ENCODE measurements at regions not wholly inside any gene's neighbourhood (a gene's known extent, or its start where the extent isn't known, plus 50 kb on each side); places are given as distances from the start of the nearest gene placed in this dataset.
A peak's percentile ranks its signal among the peaks of the same experiment; 100 is the strongest.

GRCh38 chr16:73956587-73957494 lies 339.8 kb upstream of the PSMD7 start:
- Histone ChIP-seq H3K4me1 (ENCODE audit: control insufficient read depth in 1 of 2, insufficient read depth in 2 of 2, low read length in 2 of 2) (no peaks in the 10 kb centered on the region), H3K36me3 (ENCODE audit: control insufficient read depth in 1 of 2, insufficient read depth in 2 of 2, low read length in 2 of 2) (no peaks in the 10 kb centered on the region), H3K9me2 (ENCODE audit: insufficient read depth) (no peaks in the 10 kb centered on the region), H3K27me3 (ENCODE audit: insufficient read depth, low read length) (peaks cover 32% of the 10 kb centered on the region; the same call in 1 of the 2 replicates), H3K27ac (ENCODE audit: low read depth, low read length) (no peak overlapping the region), H3K9ac (ENCODE audit: low read length) (no peak overlapping the region), H3K9me3 (ENCODE audit: control insufficient read depth in 1 of 2, insufficient read depth in 1 of 2, low read depth in 1 of 2, low read length in 2 of 2) (no peaks in the 10 kb centered on the region), H4K20me1 (ENCODE audit: insufficient read depth) (no peaks in the 10 kb centered on the region), H3K79me2 (ENCODE audit: insufficient read depth, low read length) (no peaks in the 10 kb centered on the region), H2AFZ (ENCODE audit: low read depth, low read length, poor library complexity, severe bottlenecking) (no peak overlapping the region), H3K4me2 (ENCODE audit: low read length) (no peak overlapping the region), H3K4me3 (replicated peaks in 1 of 2; ENCODE audit: low read depth in 1 of 2, low read length in 2 of 2) (no peak overlapping the region)
- DNase-seq (ENCODE audit: low read depth, low spot score): peak; percentile 32
- no TSS peak for BruUV-seq (replicated peaks)
- peak; percentile 71 for ATAC-seq
- POLR2A ChIA-PET: no interaction called here
- CTCF ChIA-PET: interaction anchor here (0.6 to 2.7 kb wide), 12 partner anchors 10 to 1712 kb away, joined by 3 to 7 read pairs (median 4); no protein-coding TSS in a partner anchor
- RAD21 ChIA-PET (ENCODE audit: low non-redundant PET in 1 of 2, low total read pairs in 2 of 2, uncharacterized antibody in 2 of 2, unreplicated experiment in 2 of 2): no interaction called here
- peak; percentile 53 to 87 (median 82); a peak in 5 of 6 replicates for TF ChIP-seq CTCF (IDR thresholded peaks at IDR 0.05 in 2 of 3, conservative IDR thresholded peaks at IDR 0.05 in 1 of 3; ENCODE audit: borderline replicate concordance in 1 of 3, insufficient read depth in 1 of 3, low read depth in 2 of 3, low read length in 2 of 3)
- TF ChIP-seq RAD21 (IDR thresholded peaks at IDR 0.05; ENCODE audit: low read depth): peak; percentile 66
- TF ChIP-seq SP1 (IDR thresholded peaks at IDR 0.05; ENCODE audit: low read depth): no peak
- intact Hi-C loops (cut with micrococcal nuclease): loop anchor here (1.0 to 10.0 kb wide), 4 partner anchors 242 to 1452 kb away; no protein-coding TSS in a partner anchor

- DNase-seq (ENCODE audit: low read depth, low spot score): no peak
- Histone ChIP-seq H3K9ac (ENCODE audit: low read length) (no peak overlapping the region), H3K36me3 (ENCODE audit: control insufficient read depth in 1 of 2, insufficient read depth in 2 of 2, low read length in 2 of 2) (no peaks in the 10 kb centered on the region), H2AFZ (ENCODE audit: low read depth, low read length, poor library complexity, severe bottlenecking) (no peak overlapping the region), H3K4me1 (ENCODE audit: control insufficient read depth in 1 of 2, insufficient read depth in 2 of 2, low read length in 2 of 2) (no peaks in the 10 kb centered on the region), H3K27ac (ENCODE audit: low read depth, low read length) (no peak overlapping the region), H3K9me3 (ENCODE audit: control insufficient read depth in 1 of 2, insufficient read depth in 1 of 2, low read depth in 1 of 2, low read length in 2 of 2) (no peaks in the 10 kb centered on the region), H3K9me2 (ENCODE audit: insufficient read depth) (no peaks in the 10 kb centered on the region), H4K20me1 (ENCODE audit: insufficient read depth) (no peaks in the 10 kb centered on the region), H3K4me2 (ENCODE audit: low read length) (no peak overlapping the region), H3K79me2 (ENCODE audit: insufficient read depth, low read length) (no peaks in the 10 kb centered on the region), H3K27me3 (ENCODE audit: insufficient read depth, low read length) (peaks cover 32% of the 10 kb centered on the region; the same call in 1 of the 2 replicates), H3K4me3 (replicated peaks in 1 of 2; ENCODE audit: low read depth in 1 of 2, low read length in 2 of 2) (no peak overlapping the region)
- no TSS peak for BruUV-seq (replicated peaks)
- intact Hi-C loops (cut with micrococcal nuclease): loop anchor here (1.0 to 10.0 kb wide), 4 partner anchors 241 to 1451 kb away; no protein-coding TSS in a partner anchor
- RAD21 ChIA-PET (ENCODE audit: low non-redundant PET in 1 of 2, low total read pairs in 2 of 2, uncharacterized antibody in 2 of 2, unreplicated experiment in 2 of 2): no interaction called here
- TF ChIP-seq CEBPB (IDR thresholded peaks at IDR 0.05; ENCODE audit: low read depth): no peak
- no peak for TF ChIP-seq FOSL1 (IDR thresholded peaks at IDR 0.05; ENCODE audit: low read depth)
- no peak for TF ChIP-seq SIN3A (IDR thresholded peaks at IDR 0.05; ENCODE audit: low read depth)
- CTCF ChIA-PET: interaction anchor here (0.8 to 2.7 kb wide), 3 partner anchors 9 to 271 kb away, joined by 4 to 7 read pairs (median 7); no protein-coding TSS in a partner anchor
- POLR2A ChIA-PET: no interaction called here
- ATAC-seq: no peak
Observed at GRCh38 chr16:73955702-73956101, 340.9 kb upstream of the PSMD7 start.
